ENCODE measurements at regions not wholly inside any gene's neighbourhood (a gene's known extent, or its start where the extent isn't known, plus 50 kb on each side); places are given as distances from the start of the nearest gene placed in this dataset.

DNA sequence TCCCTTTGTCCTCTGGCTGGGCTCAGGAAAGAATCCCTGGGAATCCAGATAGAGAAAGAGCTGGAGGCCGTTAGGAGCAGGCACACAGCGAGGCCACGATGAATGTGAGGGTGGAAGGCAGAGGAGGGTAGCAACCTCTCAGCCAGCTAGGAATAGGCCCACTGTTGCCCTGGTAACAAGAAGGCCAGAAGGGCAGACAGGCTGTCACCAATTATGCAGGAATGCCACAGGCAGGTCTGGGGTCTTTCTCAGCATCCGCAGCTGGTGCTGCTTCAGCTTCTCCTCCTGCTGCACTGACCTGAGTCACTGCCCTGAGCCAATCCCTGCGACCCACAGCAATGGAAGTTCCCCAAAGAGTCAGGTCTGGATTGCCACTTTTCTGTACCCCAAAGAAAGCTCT, 62.8 kb upstream of the C3orf80 start:
- ChIA-PET POLR2A (interaction anchor here (0.5 to 1.0 kb wide), 3 partner anchors 13 to 208 kb away, joined by 3 to 4 read pairs (median 4); no protein-coding TSS in a partner anchor), CTCF (ENCODE audit: unreplicated experiment) (no interaction called here)
- Histone ChIP-seq H3K36me3 (ENCODE audit: insufficient read depth, low read length) (no peaks in the 10 kb centered on the region), H3K9me3 (ENCODE audit: low read length) (no peaks in the 10 kb centered on the region), H3K9me2 (ENCODE audit: insufficient read depth, low read length) (no peaks in the 10 kb centered on the region), H2AFZ (ENCODE audit: low read length) (no peak overlapping the region), H3K4me1 (ENCODE audit: insufficient read depth, low read length, poor library complexity, severe bottlenecking) (no peaks in the 10 kb centered on the region), H3K79me2 (ENCODE audit: insufficient read depth, low read depth, low read length) (no peaks in the 10 kb centered on the region), H3K4me2 (ENCODE audit: low read length) (no peak overlapping the region), H4K20me1 (ENCODE audit: insufficient read depth, low read length) (no peaks in the 10 kb centered on the region), H3K27ac (ENCODE audit: low read depth, low read length, poor library complexity, severe bottlenecking) (no peak overlapping the region), H3K4me3 (ENCODE audit: low read depth, low read length, poor library complexity, severe bottlenecking) (no peak overlapping the region)
- no TSS peak for BruUV-seq (replicated peaks)
- TF ChIP-seq, protein P1, sequence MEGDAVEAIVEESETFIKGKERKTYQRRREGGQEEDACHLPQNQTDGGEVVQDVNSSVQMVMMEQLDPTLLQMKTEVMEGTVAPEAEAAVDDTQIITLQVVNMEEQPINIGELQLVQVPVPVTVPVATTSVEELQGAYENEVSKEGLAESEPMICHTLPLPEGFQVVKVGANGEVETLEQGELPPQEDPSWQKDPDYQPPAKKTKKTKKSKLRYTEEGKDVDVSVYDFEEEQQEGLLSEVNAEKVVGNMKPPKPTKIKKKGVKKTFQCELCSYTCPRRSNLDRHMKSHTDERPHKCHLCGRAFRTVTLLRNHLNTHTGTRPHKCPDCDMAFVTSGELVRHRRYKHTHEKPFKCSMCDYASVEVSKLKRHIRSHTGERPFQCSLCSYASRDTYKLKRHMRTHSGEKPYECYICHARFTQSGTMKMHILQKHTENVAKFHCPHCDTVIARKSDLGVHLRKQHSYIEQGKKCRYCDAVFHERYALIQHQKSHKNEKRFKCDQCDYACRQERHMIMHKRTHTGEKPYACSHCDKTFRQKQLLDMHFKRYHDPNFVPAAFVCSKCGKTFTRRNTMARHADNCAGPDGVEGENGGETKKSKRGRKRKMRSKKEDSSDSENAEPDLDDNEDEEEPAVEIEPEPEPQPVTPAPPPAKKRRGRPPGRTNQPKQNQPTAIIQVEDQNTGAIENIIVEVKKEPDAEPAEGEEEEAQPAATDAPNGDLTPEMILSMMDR (conservative IDR thresholded peaks at IDR 0.05; ENCODE audit: low read length) = no peak
- no peak for TF ChIP-seq EZH2phosphoT487 (IDR thresholded peaks at IDR 0.05; ENCODE audit: borderline replicate concordance, low read depth, low read length)
- intact Hi-C loops (cut with micrococcal nuclease; ENCODE audit: unreplicated experiment) = loop anchor here (5.0 kb wide), 1 partner anchor 180 kb away; no protein-coding TSS in a partner anchor
- no peak for DNase-seq (ENCODE audit: low spot score)

DNA sequence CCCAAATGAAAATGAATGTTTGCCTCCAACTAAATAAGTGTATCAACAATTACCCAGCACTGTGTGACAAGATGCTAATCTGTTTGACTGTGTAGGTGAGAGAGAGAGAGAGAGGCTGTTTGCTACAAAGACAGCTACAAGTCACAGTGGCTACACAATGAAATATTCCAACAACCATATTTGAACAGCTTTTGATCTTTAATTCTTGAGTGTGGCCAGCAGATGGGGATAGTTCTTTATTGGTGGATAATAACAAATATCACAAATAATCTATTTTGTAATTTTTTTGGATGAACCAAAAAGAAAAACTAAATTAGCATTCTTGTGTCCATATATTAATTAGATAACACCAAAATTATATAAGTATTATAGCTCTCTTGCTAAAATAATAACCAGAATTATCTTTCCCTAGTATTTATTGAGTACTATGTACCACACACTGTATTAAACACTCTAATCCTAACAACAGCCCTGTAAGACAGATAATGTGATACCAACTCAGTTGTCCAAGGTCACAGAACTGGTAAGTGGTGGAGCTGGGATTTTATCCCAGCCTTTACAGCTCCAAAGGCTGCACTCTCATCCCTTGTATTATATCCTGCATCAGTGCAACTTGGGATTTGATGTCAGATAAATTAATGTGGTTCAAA, 61.9 kb upstream of the C3orf80 start:
- Histone ChIP-seq H3K27ac (ENCODE audit: low read depth, low read length, poor library complexity, severe bottlenecking) (no peak overlapping the region), H3K9me2 (ENCODE audit: insufficient read depth, low read length) (no peaks in the 10 kb centered on the region), H3K79me2 (ENCODE audit: insufficient read depth, low read depth, low read length) (no peaks in the 10 kb centered on the region), H3K36me3 (ENCODE audit: insufficient read depth, low read length) (no peaks in the 10 kb centered on the region), H3K4me3 (ENCODE audit: low read depth, low read length, poor library complexity, severe bottlenecking) (no peak overlapping the region), H3K4me1 (ENCODE audit: insufficient read depth, low read length, poor library complexity, severe bottlenecking) (no peaks in the 10 kb centered on the region), H3K4me2 (ENCODE audit: low read length) (no peak overlapping the region), H2AFZ (ENCODE audit: low read length) (no peak overlapping the region), H4K20me1 (ENCODE audit: insufficient read depth, low read length) (no peaks in the 10 kb centered on the region), H3K9me3 (ENCODE audit: low read length) (no peaks in the 10 kb centered on the region)
- TF ChIP-seq, protein P1 (conservative IDR thresholded peaks at IDR 0.05; ENCODE audit: low read length) = peak; percentile 74
- no peak for TF ChIP-seq EZH2phosphoT487 (IDR thresholded peaks at IDR 0.05; ENCODE audit: borderline replicate concordance, low read depth, low read length)
- CTCF ChIA-PET (ENCODE audit: unreplicated experiment) = interaction anchor here (0.8 kb wide), 1 partner anchor 28 kb away, joined by 3 read pairs; no protein-coding TSS in a partner anchor
- POLR2A ChIA-PET = interaction anchor here (0.6 to 1.0 kb wide), 3 partner anchors 14 to 249 kb away, joined by 3 to 4 read pairs (median 3); no protein-coding TSS in a partner anchor
- peak; percentile 12 for DNase-seq (ENCODE audit: low spot score)
- BruUV-seq (replicated peaks) = no TSS peak
- intact Hi-C loops (cut with micrococcal nuclease; ENCODE audit: unreplicated experiment) = loop anchor here (1.0 to 5.0 kb wide), 2 partner anchors 179 to 323 kb away; no protein-coding TSS in a partner anchor

DNA sequence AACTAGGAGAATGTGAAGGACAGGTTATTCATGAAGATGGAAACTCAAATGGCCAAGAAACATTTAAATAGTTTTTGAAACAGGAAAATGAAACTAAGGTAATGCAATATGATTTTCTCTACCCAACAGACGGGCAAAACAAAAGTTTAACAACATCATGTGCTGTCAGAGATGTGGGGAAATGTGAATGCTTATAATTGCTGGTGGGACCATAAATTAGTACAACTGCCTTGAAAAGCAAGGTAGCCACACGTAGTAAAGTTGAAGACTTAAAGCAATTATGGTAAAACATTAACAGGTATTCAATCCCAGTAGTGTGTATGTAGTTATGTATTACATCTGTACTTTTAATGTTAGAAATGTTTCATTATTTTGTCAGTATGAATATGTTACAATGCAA, 57.0 kb upstream of the C3orf80 start:
- no peak for TF ChIP-seq EZH2phosphoT487 (IDR thresholded peaks at IDR 0.05; ENCODE audit: borderline replicate concordance, low read depth, low read length)
- TF ChIP-seq, protein P1 (conservative IDR thresholded peaks at IDR 0.05; ENCODE audit: low read length) = no peak
- CTCF ChIA-PET (ENCODE audit: unreplicated experiment) = no interaction called here
- intact Hi-C loops (cut with micrococcal nuclease; ENCODE audit: unreplicated experiment) = no loop called here

More for the DNA sequence above, 57.0 kb upstream of the C3orf80 start:
- POLR2A ChIA-PET = no interaction called here
- Histone ChIP-seq H4K20me1 (ENCODE audit: insufficient read depth, low read length) (no peaks in the 10 kb centered on the region), H3K4me1 (ENCODE audit: insufficient read depth, low read length, poor library complexity, severe bottlenecking) (no peaks in the 10 kb centered on the region), H3K79me2 (ENCODE audit: insufficient read depth, low read depth, low read length) (no peaks in the 10 kb centered on the region), H3K4me2 (ENCODE audit: low read length) (no peak overlapping the region), H3K9me2 (ENCODE audit: insufficient read depth, low read length) (no peaks in the 10 kb centered on the region), H3K4me3 (ENCODE audit: low read depth, low read length, poor library complexity, severe bottlenecking) (no peak overlapping the region), H3K9me3 (ENCODE audit: low read length) (no peaks in the 10 kb centered on the region), H3K36me3 (ENCODE audit: insufficient read depth, low read length) (no peaks in the 10 kb centered on the region), H3K27ac (ENCODE audit: low read depth, low read length, poor library complexity, severe bottlenecking) (no peak overlapping the region), H2AFZ (ENCODE audit: low read length) (no peak overlapping the region)
- no TSS peak for BruUV-seq (replicated peaks)
- no peak for DNase-seq (ENCODE audit: low spot score)
